HG03571 (cell line): ENCODE measurements at regions not wholly inside any gene's neighbourhood (a gene's known extent, or its start where the extent isn't known, plus 50 kb on each side); places are given as distances from the start of the nearest gene placed in this dataset.

ENCODE experiments used
- ATAC-seq: cut with Tn5 transposase; IDR thresholded peaks from one replicate; pipeline ENCODE4 v1.9.1; 2021; ENCODE audit not compliant: unreplicated experiment

- ATAC-seq, result no peak
Measured at GRCh38 chr2:160868891-160869290, 291.3 kb upstream of the TANK start.

GRCh38 chr2:160869411-160869810 is 290.8 kb upstream of the TANK start:
- ATAC-seq, result no peak

GRCh38 chr2:160870729-160871465 is 289.3 kb upstream of the TANK start:
- ATAC-seq, result no peak

- no peak for ATAC-seq
Measured at GRCh38 chr2:160871953-160872352, 288.3 kb upstream of the TANK start.

- ATAC-seq, result no peak
Measured at GRCh38 chr2:160876029-160876428, 284.2 kb upstream of the TANK start.

- no peak for ATAC-seq
Measured at GRCh38 chr2:160876765-160877164, 283.5 kb upstream of the TANK start.

GRCh38 chr2:160878618-160879017 is 281.6 kb upstream of the TANK start:
- no peak for ATAC-seq

- no peak for ATAC-seq
Measured at GRCh38 chr2:160882906-160883305, 277.3 kb upstream of the TANK start.

- ATAC-seq, result no peak
Measured at GRCh38 chr2:160884056-160884455, 276.2 kb upstream of the TANK start.

GRCh38 chr2:160889439-160890170 is 270.6 kb upstream of the TANK start:
- ATAC-seq, result no peak

GRCh38 chr2:160890667-160891352 is 269.4 kb upstream of the TANK start:
- no peak for ATAC-seq

- no peak for ATAC-seq
Measured at GRCh38 chr2:160891353-160891740, 268.9 kb upstream of the TANK start.

GRCh38 chr2:160892204-160892603 is 268.0 kb upstream of the TANK start:
- no peak for ATAC-seq

- no peak for ATAC-seq
Measured at GRCh38 chr2:160893581-160893980, 266.6 kb upstream of the TANK start.

GRCh38 chr2:160898581-160899307 is 261.5 kb upstream of the TANK start:
- no peak for ATAC-seq

- no peak for ATAC-seq
Measured at GRCh38 chr2:160901613-160902012, 258.6 kb upstream of the TANK start.

GRCh38 chr2:160905862-160906261 is 254.4 kb upstream of the TANK start:
- no peak for ATAC-seq

- no peak for ATAC-seq
Measured at GRCh38 chr2:160906878-160907277, 253.3 kb upstream of the TANK start.

- ATAC-seq, result no peak
Measured at GRCh38 chr2:160907738-160908137, 252.5 kb upstream of the TANK start.

- no peak for ATAC-seq
Measured at GRCh38 chr2:160908157-160908556, 252.1 kb upstream of the TANK start.

- ATAC-seq, result no peak
Measured at GRCh38 chr2:160909781-160910242, 250.4 kb upstream of the TANK start.
